HG03521 (cell line): ENCODE measurements at regions not wholly inside any gene's neighbourhood (a gene's known extent, or its start where the extent isn't known, plus 50 kb on each side); places are given as distances from the start of the nearest gene placed in this dataset.
"Not testable (repeated sequence)": the region's sequence is repeated elsewhere in the genome, so short reads cannot be mapped to it uniquely, and the experiment has no call there.

Source experiments
- ATAC-seq: cut with Tn5 transposase; IDR thresholded peaks from one replicate; pipeline ENCODE4 v1.9.1; 2021; ENCODE audit warnings: mild to moderate bottlenecking, moderate library complexity; ENCODE audit not compliant: unreplicated experiment

DNA sequence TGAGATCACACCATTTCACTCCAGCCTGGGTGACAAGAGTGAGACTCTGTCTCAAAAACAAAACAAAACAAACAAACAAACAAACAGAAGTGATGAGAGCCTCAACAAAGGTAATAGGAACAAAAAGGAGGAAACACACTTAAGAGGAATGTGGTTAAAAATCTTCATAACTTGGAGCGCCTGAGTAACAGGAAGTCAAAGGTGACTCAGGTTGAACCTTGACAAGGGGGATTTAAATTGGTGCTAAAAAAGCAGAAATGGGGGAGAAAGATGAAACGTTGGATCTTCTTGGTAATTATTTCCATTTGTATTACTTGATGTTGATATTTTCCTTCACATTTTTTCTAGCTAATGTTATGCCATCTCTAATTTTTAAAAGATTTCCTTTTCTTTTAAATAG is 318.5 kb upstream of the TCF4 start:
- no peak for ATAC-seq

DNA sequence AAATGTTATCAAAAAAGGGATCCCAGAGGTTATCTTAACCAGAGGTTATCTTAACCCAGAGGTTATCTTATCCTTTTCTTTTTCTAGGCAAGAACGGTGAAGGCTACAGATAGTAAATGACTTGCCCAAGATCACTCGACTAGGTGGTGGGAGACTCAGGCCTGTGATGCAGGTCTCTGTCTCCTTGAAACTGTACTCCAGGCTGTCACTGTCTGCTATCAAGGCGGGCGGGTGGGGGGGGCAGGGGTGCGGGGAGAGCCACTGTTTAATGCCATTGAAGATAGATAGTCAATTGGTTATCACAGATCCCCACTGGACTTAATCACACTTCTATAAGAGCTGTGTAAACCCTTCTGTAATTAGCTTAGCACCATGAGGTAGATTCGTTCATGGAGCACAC is 315.9 kb upstream of the TCF4 start:
- no peak for ATAC-seq

DNA sequence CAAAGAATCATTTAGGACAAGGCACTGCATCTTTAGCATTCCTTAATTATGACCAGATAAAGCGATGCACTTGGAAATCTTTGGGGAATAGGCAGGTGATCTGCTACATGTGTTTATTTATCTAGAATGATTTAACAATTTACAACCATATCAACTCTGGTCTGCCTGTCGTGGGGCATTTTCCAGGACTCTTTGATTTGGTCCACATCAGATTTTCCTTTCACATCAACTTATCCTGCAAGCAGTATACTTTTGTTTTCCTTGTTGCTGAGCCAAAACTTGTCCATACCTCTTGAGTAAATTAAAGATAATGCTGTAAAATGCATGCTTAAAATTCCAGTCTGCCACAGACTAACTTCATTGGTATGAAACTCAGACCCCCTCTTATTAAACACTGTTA is 312.4 kb upstream of the TCF4 start:
- ATAC-seq = no peak

DNA sequence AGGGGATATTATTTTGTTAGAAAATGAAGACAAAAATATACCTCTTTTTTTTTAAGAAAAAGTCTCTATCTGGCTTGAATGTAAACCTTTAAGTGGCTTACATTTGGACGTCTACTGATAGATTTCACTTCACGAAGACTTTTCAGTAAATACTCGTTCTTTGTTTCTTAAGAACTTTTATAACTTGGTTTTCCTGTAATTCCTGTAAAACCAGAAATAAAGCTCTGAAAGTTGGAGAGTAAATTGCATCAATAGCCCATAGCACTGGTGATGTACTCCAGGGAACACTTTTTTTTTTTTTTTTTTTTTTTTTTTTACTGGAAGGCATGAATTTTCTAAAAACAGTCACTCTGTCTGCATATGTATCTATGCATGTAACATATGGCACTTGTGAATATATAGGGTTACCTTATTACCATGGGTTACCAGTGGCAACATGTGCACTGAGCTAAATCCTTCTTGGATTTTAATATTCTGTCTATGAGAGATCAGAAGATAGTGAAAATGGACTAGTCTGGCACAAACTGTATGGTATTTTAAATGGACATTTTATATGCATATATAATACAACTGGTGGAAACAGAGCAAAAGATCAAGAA is 309.2 kb upstream of the TCF4 start:
- no peak for ATAC-seq

DNA sequence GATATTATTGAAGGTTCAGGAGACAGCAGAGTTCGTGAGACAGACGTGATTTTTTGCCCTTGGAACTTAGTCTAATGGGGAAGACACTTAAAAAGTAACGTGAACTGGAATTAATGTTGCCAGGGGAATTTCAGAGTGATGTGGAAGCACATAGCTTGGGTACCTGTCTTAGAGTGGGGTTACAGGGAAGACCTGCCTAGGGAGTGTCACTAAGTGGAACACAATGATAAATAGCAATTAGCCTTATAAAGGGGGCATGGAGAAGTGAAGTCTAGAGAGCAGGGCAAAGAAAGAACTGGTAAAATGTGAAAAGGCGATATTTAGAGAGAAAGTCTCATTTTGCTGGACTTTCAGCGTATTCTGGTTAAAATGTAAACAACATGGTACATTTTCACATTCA is 306.0 kb upstream of the TCF4 start:
- ATAC-seq = no peak

DNA sequence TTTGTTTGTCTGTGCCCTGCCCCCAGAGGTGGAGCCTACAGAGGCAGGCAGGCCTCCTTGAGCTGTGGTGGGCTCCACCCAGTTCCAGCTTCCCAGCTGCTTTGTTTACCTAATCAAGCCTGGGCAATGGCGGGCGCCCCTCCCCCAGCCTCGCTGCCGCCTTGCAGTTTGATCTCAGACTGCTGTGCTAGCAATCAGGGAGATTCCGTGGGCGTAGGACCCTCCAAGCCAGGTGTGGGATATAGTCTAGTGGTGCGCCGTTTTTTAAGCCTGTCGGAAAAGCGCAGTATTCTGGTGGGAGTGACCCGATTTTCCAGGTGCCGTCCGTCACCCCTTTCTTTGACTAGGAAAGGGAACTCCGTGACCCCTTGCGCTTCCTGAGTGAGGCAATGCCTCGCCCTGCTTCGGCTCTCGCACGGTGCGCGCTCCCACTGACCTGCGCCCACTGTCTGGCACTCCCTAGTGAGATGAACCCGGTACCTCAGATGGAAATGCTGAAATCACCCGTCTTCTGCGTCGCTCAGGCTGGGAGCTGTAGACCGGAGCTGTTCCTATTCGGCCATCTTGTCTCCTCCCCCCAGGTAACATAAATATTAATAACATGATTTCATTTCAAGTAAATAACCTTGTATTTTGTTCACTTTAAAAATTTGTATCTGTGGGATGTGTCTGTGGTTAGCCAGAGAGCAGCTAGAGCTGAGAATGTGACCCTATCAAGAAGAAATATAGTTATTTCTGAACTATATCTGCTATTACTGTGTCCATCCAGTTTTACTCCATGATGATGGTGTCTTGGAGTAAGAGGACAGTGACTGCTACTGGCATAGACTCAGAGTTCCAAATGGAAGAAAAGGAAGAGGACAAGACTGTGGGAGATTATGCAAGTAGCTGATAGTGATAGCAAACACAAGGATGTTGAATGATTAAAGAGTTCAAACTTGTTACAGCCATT is 305.1 kb upstream of the TCF4 start:
- ATAC-seq = not testable (repeated sequence)

DNA sequence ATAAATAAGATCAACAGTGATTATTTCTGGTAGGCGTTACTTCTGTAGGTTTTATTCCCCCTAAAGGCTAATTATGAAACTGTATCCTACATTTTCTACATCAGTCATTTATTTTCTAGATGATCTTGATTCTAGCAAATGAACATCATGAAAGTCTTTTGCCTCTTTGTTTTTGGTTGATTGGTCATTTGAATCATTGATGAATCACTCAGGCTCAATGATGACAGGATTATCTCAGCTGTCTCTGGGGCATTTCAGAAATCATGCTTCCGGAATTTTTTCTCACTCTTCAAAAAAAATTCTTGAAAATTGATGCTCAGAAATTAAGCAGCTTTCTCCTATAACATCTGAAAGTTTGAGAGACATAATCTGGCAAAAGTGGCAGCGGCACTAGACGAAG is 298.9 kb upstream of the TCF4 start:
- no peak for ATAC-seq

DNA sequence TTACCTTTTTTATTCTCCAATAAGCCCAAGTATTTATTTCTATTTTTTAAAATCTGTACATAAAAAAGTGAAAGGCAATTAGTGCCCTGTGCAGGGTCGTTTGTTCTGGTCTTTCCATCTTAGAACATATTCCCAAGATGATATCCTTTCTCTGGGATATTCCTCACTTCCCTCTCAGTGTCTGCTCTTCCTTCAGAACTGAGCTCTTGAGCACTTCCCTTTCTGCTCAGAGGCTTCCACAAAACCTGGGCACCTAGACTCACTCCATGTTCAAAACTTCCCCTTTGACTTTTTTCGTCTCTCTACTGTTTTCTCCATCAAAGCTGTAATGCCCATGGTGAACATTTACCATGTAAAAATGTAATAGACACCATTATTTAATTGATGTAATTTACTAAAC is 296.5 kb upstream of the TCF4 start:
- no peak for ATAC-seq

DNA sequence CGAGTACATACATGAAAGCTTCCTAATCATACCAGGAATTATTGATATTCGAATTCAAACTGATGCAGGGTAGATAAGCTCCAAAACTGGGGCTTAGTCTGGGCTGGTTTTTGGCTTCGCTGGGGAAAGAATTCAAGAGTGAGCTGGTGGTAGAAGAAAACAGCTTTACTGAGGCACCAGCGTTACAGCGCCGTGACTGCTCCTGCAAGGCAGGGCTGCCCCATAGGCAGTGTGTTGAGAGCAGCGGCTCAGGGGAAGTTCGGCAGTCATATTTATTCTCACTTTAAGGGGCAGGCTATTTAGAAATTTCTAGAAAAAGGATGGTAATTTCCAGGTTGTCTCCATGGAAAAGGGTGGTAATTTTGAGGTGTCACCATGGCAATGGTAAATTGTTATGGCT is 292.6 kb upstream of the TCF4 start:
- no peak for ATAC-seq

DNA sequence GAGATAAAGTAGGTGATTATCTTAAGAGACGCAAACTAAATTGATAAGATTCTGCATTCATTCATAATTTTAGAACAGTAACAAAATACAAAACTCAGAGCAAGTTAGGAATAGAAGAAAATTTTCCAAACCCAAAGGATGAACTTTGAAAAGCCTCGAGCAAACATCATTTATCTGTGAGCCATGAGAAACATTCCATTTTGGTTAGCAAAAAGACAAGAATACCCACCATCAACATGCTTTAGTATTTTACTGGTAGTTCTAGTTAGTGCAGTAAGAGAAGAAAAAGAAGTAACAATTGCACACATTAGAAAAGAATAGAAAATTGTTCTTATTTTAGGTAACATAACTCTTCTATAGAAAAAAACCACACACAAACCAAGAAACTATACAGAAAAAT is 291.3 kb upstream of the TCF4 start:
- no peak for ATAC-seq

DNA sequence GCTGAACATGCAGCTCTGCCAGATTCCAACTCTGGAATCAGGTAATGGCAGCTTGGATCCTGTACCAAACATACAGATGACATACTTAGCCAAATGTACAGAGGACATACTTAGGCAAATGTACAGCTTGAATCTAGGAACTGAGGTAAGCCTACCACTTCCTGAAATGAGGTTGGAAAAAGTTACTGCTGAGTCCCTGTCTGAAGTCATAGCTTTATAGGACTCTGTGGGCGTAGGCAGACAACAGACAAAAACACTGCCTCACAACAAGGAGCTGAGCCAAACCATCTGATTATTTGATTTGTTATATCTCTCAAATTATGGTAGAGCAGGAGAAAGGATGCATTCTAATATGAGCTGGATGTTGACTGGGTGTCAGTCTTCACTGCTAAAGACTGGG is 290.2 kb upstream of the TCF4 start:
- ATAC-seq = no peak

DNA sequence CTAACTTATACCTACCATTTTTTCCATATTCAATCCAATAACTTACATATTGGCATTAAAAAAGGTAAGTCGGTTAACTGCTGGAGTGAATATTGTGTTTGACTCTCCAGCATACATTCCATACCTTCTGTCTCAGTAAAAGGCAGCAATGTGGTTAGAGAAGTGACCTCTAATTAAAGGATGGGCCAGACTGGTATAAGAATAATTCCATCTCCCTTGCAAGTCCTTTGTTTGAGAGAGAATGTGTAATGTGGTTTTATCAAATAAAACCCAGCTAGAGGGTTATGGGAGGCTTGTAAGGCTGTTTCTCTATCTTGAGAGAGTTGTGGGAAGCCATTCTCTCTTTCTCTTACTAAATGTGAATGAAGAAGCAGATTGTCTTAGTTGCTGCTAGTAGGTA is 289.3 kb upstream of the TCF4 start:
- ATAC-seq = no peak

DNA sequence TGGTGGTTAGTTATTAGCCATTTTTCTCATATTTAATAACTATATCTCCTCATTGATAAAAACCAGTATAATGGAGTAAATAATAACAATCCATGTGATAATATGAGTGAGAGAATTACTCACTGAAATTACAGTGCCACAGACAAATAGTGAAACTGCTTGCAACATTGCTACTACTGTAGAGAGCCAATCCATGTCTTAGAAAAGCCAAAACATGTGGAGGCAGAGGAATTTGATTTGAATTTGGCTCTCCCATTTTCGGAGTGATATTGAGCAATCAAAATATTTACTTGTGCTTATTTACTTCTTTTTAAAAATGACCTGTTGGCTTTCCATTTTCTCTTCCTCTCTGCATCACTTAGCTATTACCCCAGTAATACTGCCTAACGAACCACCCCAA is 288.3 kb upstream of the TCF4 start:
- ATAC-seq = no peak

DNA sequence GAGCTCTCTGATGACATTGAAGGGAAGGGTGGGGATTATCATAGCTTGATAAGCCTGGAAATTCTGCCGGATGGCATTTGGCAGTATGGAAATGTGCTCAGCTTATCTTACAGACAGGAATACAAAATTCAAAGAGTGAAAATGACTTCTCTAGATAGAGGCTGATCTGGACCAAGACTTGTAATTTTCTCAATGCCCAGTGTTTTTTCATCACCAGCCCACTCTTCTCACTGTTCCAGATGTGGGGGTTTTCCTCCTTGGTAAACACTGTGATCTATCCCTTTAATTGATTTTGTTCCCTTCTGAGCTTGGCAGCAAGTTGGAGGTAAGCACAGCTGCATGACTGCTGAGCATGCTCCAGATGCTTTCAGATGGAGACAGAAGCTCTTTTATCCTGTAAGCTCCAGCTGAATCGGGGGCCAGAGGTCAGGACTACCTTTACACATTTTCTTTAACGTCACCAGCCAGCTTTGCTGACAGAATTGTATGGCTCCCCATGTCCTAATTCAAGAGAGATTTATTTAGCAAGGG is 287.4 kb upstream of the TCF4 start:
- ATAC-seq = no peak

DNA sequence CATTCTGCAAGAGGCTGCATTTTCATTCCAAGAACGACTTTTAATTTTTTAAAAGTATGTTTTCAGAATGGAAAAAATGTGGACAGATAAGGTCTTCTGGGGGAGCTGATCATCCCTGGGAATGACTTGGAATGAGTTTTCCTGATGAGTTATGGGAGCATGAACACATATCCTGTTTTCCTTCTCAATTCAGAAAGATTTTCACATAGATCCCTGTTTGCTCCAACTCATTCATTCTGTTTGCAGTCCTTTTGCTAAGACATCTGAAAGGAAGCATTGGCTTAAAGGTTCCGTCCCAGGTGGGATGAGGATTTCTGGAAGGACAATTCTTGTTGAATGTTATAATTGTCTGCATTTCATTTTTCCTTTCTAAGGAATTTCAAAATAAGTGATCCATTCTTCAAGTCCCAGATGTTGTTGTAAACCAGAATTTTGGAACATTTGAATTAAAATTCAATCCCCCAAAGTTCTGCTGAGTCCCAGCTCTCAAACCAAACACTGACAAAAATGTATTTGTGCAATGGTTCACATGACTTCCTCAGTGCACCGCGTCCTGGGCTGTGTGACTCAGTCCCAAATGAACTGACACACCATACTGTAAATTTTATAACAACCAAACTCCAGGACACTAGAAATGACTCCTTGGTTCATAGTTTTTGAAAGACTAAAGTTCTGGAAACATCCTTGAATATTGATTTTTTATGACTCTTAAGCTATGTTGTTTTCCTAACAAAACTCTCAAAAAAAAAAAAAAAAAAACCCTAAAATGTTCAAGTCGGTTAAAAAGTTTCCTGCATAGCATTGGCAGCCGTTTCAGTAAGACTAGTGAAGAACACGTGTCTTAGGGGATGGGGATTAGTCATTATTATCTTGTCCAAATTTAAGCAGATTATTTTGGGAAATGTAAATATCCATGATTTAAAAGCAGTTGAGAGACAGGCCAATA is 281.8 kb upstream of the TCF4 start:
- ATAC-seq = no peak

DNA sequence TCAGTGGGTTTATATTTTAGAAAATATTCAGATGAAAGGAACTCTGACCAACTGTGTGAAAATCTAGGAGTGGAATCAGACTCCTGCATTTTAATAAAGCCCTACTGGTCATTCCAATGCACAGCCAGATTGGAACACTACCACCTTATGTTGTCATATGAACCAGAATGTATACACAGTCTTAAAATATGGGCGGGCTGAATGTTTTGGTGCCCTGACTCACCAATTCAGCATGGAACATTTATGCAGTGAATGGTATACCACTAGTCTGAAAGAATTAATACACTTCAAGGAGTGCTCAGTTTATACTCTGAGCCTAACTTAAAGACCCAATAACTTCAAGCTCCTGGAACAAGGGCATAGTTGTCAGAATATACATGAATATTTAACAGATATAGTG is 280.9 kb upstream of the TCF4 start:
- no peak for ATAC-seq

DNA sequence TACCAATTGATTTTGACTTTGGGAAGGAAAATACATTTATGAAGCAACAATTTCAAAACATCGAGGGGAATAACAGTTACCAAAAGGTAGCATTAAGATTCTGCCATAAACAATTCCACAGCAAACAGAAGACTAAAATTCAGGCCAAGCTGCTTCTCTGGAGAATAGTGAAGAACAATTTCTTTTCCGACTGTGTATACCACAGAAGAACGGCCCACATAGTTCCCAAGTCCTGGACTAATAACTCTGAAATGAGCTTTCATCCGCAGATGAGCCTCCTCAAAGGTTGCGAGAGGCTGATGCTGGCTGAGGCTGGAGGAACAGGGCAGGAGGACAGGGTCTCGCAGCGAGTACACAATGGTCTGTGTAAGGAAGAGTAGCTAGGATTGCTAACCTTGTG is 278.9 kb upstream of the TCF4 start:
- no peak for ATAC-seq

DNA sequence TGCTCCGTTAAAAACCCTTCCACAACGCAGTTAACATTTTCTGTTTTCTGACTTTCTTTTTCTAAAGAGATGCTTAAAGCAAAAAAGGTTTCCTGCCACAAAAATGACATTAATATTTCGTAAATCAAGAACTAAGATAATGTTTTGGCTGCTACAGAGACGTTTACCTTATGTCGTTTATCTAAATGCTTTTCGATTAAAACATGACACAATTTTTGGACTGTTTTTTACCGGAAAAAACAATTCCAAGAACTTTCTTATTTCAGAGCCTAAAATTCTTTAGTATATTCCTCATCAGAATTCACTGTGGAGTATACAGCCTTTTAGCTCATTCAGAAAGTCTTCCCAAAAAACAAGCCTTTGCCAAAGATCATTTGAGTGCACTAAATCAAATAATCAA is 278.0 kb upstream of the TCF4 start:
- ATAC-seq = no peak

DNA sequence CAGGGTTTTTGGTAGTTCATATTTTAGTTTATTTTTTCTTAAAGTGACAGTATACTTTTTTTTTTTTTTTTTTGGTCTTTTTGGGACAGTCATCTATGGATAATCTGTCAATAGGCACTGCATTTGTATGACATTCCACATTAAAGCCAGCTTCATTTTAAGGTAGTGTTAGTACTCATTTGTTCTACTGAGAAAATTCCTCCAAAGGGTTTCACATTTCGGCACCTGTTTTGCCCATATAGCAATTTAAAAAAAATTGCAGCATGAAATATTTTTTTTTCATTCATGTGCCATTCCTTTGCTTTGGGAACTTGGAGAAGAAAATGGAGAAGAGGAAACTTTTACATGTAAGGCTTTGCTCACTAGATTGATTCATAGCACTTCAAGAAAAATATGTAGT is 276.3 kb upstream of the TCF4 start:
- no peak for ATAC-seq

DNA sequence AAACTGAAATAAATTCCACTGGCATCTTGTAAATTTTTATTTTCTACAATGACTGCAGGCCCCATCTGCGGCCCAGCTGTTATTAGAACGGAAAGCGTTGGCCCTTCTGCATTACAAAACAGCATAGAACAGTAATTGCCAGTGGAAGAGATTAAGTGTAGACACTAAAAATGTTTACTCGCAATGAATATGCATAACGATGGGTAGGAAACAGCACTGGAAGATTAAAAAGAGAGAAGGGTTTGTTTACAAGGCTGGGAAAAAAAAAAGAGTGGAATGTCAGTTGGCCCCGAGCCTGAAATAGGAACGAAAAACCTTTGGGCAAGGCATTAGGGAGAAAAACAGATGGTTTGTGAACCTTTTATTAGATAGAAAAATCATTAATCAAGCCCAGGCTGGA is 275.9 kb upstream of the TCF4 start:
- ATAC-seq = no peak

DNA sequence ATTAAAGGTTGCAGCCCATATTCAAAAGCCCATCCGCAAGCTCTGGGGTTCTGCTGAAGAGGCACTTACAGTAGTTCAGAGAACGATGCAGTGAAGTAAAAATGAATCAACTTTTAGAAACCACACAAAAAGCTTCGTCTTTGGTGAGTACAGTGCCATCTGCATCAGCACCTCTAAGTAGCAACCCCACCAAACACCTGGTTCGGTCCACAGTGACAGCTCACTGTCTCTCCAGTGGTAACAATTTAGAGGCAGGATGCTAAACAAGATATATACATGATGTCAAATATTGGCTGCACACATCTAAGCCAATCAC is 275.4 kb upstream of the TCF4 start:
- ATAC-seq = no peak
